ENCODE measurements at regions not wholly inside any gene's neighbourhood (a gene's known extent, or its start where the extent isn't known, plus 50 kb on each side); places are given as distances from the start of the nearest gene placed in this dataset.

DNA sequence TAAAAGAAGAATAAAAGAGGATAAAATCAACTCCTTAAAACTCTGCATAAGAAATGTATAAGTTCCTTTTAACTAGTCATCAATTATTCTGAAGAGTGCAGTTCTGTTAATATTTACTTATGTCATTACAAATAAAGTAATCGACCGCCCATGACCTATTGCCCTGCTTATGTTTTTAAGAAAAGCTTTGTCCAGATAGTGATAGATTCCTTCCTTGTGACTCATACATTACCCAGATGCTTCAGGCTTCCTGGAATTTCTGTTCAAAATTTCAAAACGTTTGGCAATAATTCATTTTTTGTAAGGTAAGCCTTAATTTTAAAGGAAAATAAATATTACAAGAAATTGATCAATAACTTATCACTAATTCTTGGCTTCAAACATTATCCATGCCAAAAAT is 918.2 kb upstream of the ADGRL2 start:
- TF ChIP-seq, protein P1, sequence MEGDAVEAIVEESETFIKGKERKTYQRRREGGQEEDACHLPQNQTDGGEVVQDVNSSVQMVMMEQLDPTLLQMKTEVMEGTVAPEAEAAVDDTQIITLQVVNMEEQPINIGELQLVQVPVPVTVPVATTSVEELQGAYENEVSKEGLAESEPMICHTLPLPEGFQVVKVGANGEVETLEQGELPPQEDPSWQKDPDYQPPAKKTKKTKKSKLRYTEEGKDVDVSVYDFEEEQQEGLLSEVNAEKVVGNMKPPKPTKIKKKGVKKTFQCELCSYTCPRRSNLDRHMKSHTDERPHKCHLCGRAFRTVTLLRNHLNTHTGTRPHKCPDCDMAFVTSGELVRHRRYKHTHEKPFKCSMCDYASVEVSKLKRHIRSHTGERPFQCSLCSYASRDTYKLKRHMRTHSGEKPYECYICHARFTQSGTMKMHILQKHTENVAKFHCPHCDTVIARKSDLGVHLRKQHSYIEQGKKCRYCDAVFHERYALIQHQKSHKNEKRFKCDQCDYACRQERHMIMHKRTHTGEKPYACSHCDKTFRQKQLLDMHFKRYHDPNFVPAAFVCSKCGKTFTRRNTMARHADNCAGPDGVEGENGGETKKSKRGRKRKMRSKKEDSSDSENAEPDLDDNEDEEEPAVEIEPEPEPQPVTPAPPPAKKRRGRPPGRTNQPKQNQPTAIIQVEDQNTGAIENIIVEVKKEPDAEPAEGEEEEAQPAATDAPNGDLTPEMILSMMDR (IDR thresholded peaks at IDR 0.05), result no peak
- TF ChIP-seq POLR2A (IDR thresholded peaks at IDR 0.05), result no peak
